ENCODE measurements at regions not wholly inside any gene's neighbourhood (a gene's known extent, or its start where the extent isn't known, plus 50 kb on each side); places are given as distances from the start of the nearest gene placed in this dataset.

DNA sequence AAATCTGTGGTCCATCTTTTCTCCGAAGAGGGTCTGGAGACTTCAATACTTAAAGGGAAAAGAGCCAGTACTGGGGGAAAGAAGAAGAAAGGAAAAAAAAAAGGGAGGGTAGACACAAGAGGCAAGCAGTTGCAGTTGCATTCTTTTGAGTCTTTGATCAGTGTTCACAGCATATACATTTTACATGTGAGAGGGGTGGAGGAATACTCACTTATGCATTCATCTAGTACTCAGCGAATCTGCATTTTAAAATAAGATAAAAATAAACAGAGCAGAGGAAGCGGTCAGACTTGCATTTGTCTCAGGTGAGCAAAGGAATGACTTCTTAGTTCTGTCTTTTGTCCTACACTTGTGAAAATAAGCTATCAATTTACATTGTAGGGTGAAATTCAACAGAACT lies 275.6 kb downstream of the SLC7A11 start:
- TF ChIP-seq, protein P1, sequence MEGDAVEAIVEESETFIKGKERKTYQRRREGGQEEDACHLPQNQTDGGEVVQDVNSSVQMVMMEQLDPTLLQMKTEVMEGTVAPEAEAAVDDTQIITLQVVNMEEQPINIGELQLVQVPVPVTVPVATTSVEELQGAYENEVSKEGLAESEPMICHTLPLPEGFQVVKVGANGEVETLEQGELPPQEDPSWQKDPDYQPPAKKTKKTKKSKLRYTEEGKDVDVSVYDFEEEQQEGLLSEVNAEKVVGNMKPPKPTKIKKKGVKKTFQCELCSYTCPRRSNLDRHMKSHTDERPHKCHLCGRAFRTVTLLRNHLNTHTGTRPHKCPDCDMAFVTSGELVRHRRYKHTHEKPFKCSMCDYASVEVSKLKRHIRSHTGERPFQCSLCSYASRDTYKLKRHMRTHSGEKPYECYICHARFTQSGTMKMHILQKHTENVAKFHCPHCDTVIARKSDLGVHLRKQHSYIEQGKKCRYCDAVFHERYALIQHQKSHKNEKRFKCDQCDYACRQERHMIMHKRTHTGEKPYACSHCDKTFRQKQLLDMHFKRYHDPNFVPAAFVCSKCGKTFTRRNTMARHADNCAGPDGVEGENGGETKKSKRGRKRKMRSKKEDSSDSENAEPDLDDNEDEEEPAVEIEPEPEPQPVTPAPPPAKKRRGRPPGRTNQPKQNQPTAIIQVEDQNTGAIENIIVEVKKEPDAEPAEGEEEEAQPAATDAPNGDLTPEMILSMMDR (IDR thresholded peaks at IDR 0.05): no peak
- TF ChIP-seq POLR2A (IDR thresholded peaks at IDR 0.05) (no peak), POLR2AphosphoS5 (IDR thresholded peaks at IDR 0.05) (no peak), EP300 (IDR thresholded peaks at IDR 0.05) (no peak)

Data from suprapubic skin (tissue), 4 donors.